ENCODE measurements at regions not wholly inside any gene's neighbourhood (a gene's known extent, or its start where the extent isn't known, plus 50 kb on each side); places are given as distances from the start of the nearest gene placed in this dataset.

- CTCF ChIA-PET, result no interaction called here
- DNase-seq (ENCODE audit: low read depth, low spot score) (no peak), ATAC-seq (no peak)
- in situ Hi-C loops (cut with HindIII; ENCODE audit: low pct_unique_long_range_greater_than_20kb, low sequenced_read_pairs), result no loop called here
- no peaks in the 10 kb centered on the region for H3K9me3 ChIP-seq (ENCODE audit: control insufficient read depth, insufficient read depth, low read depth, low read length)
- no peaks in the 10 kb centered on the region for H3K36me3 ChIP-seq (ENCODE audit: control insufficient read depth, insufficient read depth, low read length)
- POLR2A ChIA-PET, result no interaction called here
- H3K27ac ChIP-seq (ENCODE audit: low read length), result no peak overlapping the region
- no TSS peak for BruUV-seq (replicated peaks)
- TF ChIP-seq CTCF (IDR thresholded peaks at IDR 0.05) (no peak), REST (IDR thresholded peaks at IDR 0.05; ENCODE audit: insufficient read depth in 1 of 2, low read depth in 2 of 2, low read length in 1 of 2) (no peak), TCF7L2 (IDR thresholded peaks at IDR 0.05; ENCODE audit: low read depth, low read length) (no peak), POLR2AphosphoS5 (IDR thresholded peaks at IDR 0.05; ENCODE audit: low read depth, low read length) (no peak), SIN3A (IDR thresholded peaks at IDR 0.05; ENCODE audit: borderline replicate concordance, insufficient read depth, low read depth, low read length) (no peak)
- H3K27me3 ChIP-seq (ENCODE audit: control insufficient read depth, insufficient read depth, low read length), result no peaks in the 10 kb centered on the region
- H3K4me1 ChIP-seq (ENCODE audit: control insufficient read depth, insufficient read depth, low read length), result 0 out of 2 replicates have a peak, but pooled peaks cover 3% of the 10 kb centered on the region
- intact Hi-C loops (cut with micrococcal nuclease; ENCODE audit: unreplicated experiment), result no loop called here
- H3K4me3 ChIP-seq (ENCODE audit: low read depth in 2 of 2, low read length in 2 of 2), result no peak overlapping the region
Observed at GRCh38 chr2:58903427-58903826, 662.3 kb upstream of the FANCL start.

GRCh38 chr2:58900246-58901027 lies 659.3 kb upstream of the FANCL start:
- CTCF ChIA-PET, result no interaction called here
- H3K4me3 ChIP-seq (ENCODE audit: low read depth in 2 of 2, low read length in 2 of 2), result no peak overlapping the region
- H3K27me3 ChIP-seq (ENCODE audit: control insufficient read depth, insufficient read depth, low read length), result no peaks in the 10 kb centered on the region
- ATAC-seq, result no peak
- no TSS peak for BruUV-seq (replicated peaks)
- H3K36me3 ChIP-seq (ENCODE audit: control insufficient read depth, insufficient read depth, low read length), result no peaks in the 10 kb centered on the region
- no peaks in the 10 kb centered on the region for H3K9me3 ChIP-seq (ENCODE audit: control insufficient read depth, insufficient read depth, low read depth, low read length)
- no peak for DNase-seq (ENCODE audit: low read depth, low spot score)
- in situ Hi-C loops (cut with HindIII; ENCODE audit: low pct_unique_long_range_greater_than_20kb, low sequenced_read_pairs), result no loop called here
- TF ChIP-seq TCF7L2 (IDR thresholded peaks at IDR 0.05; ENCODE audit: low read depth, low read length) (no peak), CTCF (IDR thresholded peaks at IDR 0.05) (no peak), SIN3A (IDR thresholded peaks at IDR 0.05; ENCODE audit: borderline replicate concordance, insufficient read depth, low read depth, low read length) (no peak), REST (IDR thresholded peaks at IDR 0.05; ENCODE audit: insufficient read depth in 1 of 2, low read depth in 2 of 2, low read length in 1 of 2) (no peak), POLR2AphosphoS5 (IDR thresholded peaks at IDR 0.05; ENCODE audit: low read depth, low read length) (no peak)
- no peaks in the 10 kb centered on the region for H3K4me1 ChIP-seq (ENCODE audit: control insufficient read depth, insufficient read depth, low read length)
- H3K27ac ChIP-seq (ENCODE audit: low read length), result no peak overlapping the region
- intact Hi-C loops (cut with micrococcal nuclease; ENCODE audit: unreplicated experiment), result no loop called here
- POLR2A ChIA-PET, result no interaction called here
